Neutrophil (primary cell): ENCODE measurements at regions not wholly inside any gene's neighbourhood (a gene's known extent, or its start where the extent isn't known, plus 50 kb on each side); places are given as distances from the start of the nearest gene placed in this dataset.

Experiments used
- H3K27ac ChIP-seq: fragments of 200-600 bp; sonication (generic); 2 replicates; pipeline ENCODE4 v1.5.1; 2016; ENCODE audit warnings: mild to moderate bottlenecking, moderate library complexity
- H3K27me3 ChIP-seq: fragments of 200-600 bp; sonication (generic); 2 replicates; pipeline ENCODE4 v1.6.0; 2016; ENCODE audit warnings: mild to moderate bottlenecking
- H3K36me3 ChIP-seq: fragments of 200-600 bp; sonication (generic); 2 replicates; pipeline ENCODE4 v1.5.1; 2017
- H3K4me1 ChIP-seq, 2 experiments: fragments of 200-600 bp in 1 of 2; sonication (generic) in 1 of 2; 1 replicate in 1 of 2; 2 replicates in 1 of 2; pipeline versions ENCODE4 v1.5.1 to v1.6.1; 2013 to 2016; ENCODE audit warnings: low read depth in 1 of 2, low read length in 1 of 2, mild to moderate bottlenecking in 1 of 2, moderate library complexity in 1 of 2; ENCODE audit not compliant: control insufficient read depth in 1 of 2, insufficient read depth in 1 of 2
- H3K4me3 ChIP-seq, 2 experiments: fragments of 200-600 bp in 1 of 2; sonication (generic) in 1 of 2; 1 replicate in 1 of 2; 2 replicates in 1 of 2; pipeline ENCODE4 v1.5.1; 2013 to 2016; ENCODE audit warnings: low read depth in 1 of 2, low read length in 1 of 2, mild to moderate bottlenecking in 1 of 2, moderate library complexity in 1 of 2
- H3K9me3 ChIP-seq: fragments of 200-600 bp; sonication (generic); 2 replicates; pipeline ENCODE4 v1.5.1; 2016
- TF ChIP-seq, protein P1 (sequence below): fragments of 200-600 bp; sonication (generic); IDR thresholded peaks from 2 replicates; pipeline ENCODE4 v1.5.1; 2016; ENCODE audit warnings: antibody characterized with exemption

- TF ChIP-seq, protein P1, sequence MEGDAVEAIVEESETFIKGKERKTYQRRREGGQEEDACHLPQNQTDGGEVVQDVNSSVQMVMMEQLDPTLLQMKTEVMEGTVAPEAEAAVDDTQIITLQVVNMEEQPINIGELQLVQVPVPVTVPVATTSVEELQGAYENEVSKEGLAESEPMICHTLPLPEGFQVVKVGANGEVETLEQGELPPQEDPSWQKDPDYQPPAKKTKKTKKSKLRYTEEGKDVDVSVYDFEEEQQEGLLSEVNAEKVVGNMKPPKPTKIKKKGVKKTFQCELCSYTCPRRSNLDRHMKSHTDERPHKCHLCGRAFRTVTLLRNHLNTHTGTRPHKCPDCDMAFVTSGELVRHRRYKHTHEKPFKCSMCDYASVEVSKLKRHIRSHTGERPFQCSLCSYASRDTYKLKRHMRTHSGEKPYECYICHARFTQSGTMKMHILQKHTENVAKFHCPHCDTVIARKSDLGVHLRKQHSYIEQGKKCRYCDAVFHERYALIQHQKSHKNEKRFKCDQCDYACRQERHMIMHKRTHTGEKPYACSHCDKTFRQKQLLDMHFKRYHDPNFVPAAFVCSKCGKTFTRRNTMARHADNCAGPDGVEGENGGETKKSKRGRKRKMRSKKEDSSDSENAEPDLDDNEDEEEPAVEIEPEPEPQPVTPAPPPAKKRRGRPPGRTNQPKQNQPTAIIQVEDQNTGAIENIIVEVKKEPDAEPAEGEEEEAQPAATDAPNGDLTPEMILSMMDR, result no peak
- H3K4me1 ChIP-seq, result no peaks in the 10 kb centered on the region
- H3K9me3 ChIP-seq, result no peaks in the 10 kb centered on the region
- H3K27me3 ChIP-seq, result no peaks in the 10 kb centered on the region
- no peak overlapping the region for H3K27ac ChIP-seq
- no peak overlapping the region for H3K4me3 ChIP-seq
- H3K36me3 ChIP-seq, result no peaks in the 10 kb centered on the region
Measured at GRCh38 chr6:119678961-119679360, 329.4 kb upstream of the MAN1A1 start.

DNA sequence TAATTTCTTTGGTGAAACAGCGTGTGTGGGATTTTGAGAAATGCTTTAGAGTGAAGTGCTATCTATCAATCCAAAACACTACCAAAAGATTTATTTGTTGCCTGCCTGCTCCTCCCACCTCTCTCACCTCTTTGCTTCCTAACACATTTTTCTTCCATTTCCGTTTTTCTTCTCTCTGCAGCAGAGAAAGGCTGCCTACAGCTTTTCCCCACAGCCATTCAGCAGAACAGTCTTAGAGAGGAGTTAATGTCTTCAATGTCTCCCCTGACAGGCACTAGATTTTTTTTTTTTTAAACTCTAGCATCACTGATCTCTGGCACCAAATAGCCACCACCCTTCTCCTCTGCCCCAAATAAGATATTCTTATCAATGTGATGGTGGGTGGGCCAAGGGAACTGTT lies 327.8 kb upstream of the MAN1A1 start:
- H3K36me3 ChIP-seq, result no peaks in the 10 kb centered on the region
- TF ChIP-seq, protein P1, result no peak
- no peak overlapping the region for H3K27ac ChIP-seq
- no peaks in the 10 kb centered on the region for H3K9me3 ChIP-seq
- no peaks in the 10 kb centered on the region for H3K27me3 ChIP-seq
- H3K4me3 ChIP-seq, result no peak overlapping the region
- H3K4me1 ChIP-seq, result no peaks in the 10 kb centered on the region

DNA sequence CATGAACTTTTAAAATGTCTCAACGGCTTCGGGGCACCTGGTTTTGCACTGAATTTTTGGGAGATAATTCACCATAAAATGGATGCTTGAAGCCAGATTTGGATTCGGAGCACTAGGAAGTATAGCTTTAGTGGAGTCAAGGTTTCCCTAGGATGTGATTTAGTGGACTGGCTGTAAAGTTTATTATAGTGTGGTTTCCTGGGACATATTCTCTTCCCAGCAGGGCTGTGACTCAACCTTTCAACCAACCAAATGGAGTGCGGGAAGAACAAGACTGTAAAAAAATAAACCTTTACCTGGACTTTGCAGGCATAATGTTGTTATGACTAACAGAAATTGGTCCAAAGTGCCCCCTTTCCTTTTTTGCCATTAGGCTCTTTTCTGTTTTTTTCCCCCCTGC lies 327.4 kb upstream of the MAN1A1 start:
- Histone ChIP-seq H3K27me3 (no peaks in the 10 kb centered on the region), H3K4me3 (no peak overlapping the region), H3K4me1 (no peaks in the 10 kb centered on the region), H3K9me3 (no peaks in the 10 kb centered on the region), H3K27ac (no peak overlapping the region), H3K36me3 (no peaks in the 10 kb centered on the region)
- TF ChIP-seq, protein P1, result no peak

- Histone ChIP-seq H3K4me3 (no peak overlapping the region), H3K36me3 (no peaks in the 10 kb centered on the region), H3K9me3 (no peaks in the 10 kb centered on the region), H3K4me1 (no peaks in the 10 kb centered on the region), H3K27me3 (no peaks in the 10 kb centered on the region), H3K27ac (no peak overlapping the region)
- TF ChIP-seq, protein P1, result no peak
Measured at GRCh38 chr6:119676230-119676629, 326.7 kb upstream of the MAN1A1 start.

GRCh38 chr6:119673741-119674140 lies 324.2 kb upstream of the MAN1A1 start:
- TF ChIP-seq, protein P1, result no peak
- Histone ChIP-seq H3K27ac (no peak overlapping the region), H3K27me3 (no peaks in the 10 kb centered on the region), H3K36me3 (no peaks in the 10 kb centered on the region), H3K4me1 (no peaks in the 10 kb centered on the region), H3K9me3 (no peaks in the 10 kb centered on the region), H3K4me3 (no peak overlapping the region)

DNA sequence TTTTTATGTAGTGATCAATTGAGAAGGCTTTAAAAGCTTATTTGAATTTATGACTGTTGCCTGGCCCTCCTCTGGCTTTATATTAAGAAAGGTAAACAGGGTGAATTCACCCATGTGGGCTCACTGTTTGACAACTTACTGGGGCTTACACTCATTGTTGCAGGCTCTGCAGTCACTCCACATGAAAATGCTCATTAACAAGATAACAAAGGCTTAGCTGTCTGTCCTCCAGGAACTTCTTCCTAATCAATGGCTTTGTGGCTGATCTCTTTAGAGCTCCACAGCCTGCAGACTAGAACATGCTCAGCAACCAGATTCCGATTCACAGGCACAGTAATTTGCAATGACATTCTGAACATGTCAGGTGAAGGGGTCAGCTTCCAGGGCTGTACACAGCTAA lies 323.2 kb upstream of the MAN1A1 start:
- H3K27ac ChIP-seq, result no peak overlapping the region
- TF ChIP-seq, protein P1, result no peak

More for the DNA sequence above, 323.2 kb upstream of the MAN1A1 start:
- Histone ChIP-seq H3K4me1 (no peaks in the 10 kb centered on the region), H3K27me3 (no peaks in the 10 kb centered on the region), H3K4me3 (no peak overlapping the region), H3K36me3 (no peaks in the 10 kb centered on the region), H3K9me3 (no peaks in the 10 kb centered on the region)
